HepG2 (cell line): ENCODE measurements at regions not wholly inside any gene's neighbourhood (a gene's known extent, or its start where the extent isn't known, plus 50 kb on each side); places are given as distances from the start of the nearest gene placed in this dataset.

Experiments
- ATAC-seq: fragments of 200-7000 bp; cut with Tn5 transposase; 3 replicates; pipeline ENCODE4 v1.9.1; 2020; ENCODE audit warnings: mild to moderate bottlenecking, moderate library complexity
- BruUV-seq: library from RNA; stranded (reverse); fragments of 400-500 nt; replicated peaks from 2 replicates; lab custom pipeline; 2021; lab: Mats Ljungman, UMichigan
- CTCF ChIA-PET: fragments of 300-600 bp; formaldehyde crosslinking; extraction: SDS; loops from one replicate; lab custom pipeline; 2021; ENCODE audit warnings: low total read pairs, inconsistent platforms, low intra/inter-chr PET ratio; lab: Yijun Ruan, JAX
- POLR2A ChIA-PET: fragments of 350-600 bp; sonication (Branson Sonifier 250); formaldehyde crosslinking; loops from one replicate; lab custom pipeline; 2020; ENCODE audit warnings: antibody characterized with exemption, inconsistent platforms; lab: Yijun Ruan, JAX
- DNase-seq: peaks from one replicate; pipeline ENCODE4 v3.0.0-alpha.2; 2015; ENCODE audit warnings: low spot score
- FAIRE-seq: peaks from 3 replicates; lab custom pipeline; 2011; peaks lifted over from hg19 to GRCh38; lab: Jason Lieb, UNC
- H2AFZ ChIP-seq: one replicate; pipeline ENCODE4 v1.6.1; 2011; ENCODE audit warnings: low read length, inconsistent platforms
- H3K27ac ChIP-seq: fragments of 300-600 bp; 3 replicates; pipeline ENCODE4 v1.8.0; 2011; ENCODE audit warnings: mixed run types, mild to moderate bottlenecking, mixed read lengths, low read length, inconsistent platforms; ENCODE audit not compliant: insufficient read depth; ENCODE audit errors: extremely low read length
- H3K27me3 ChIP-seq, 2 experiments: fragments of 200-600 bp in 1 of 2; 2 replicates in 1 of 2; 3 replicates in 1 of 2; pipeline versions ENCODE4 v1.6.0 to v1.8.0; 2011; ENCODE audit warnings: low read length in 2 of 2, mild to moderate bottlenecking in 2 of 2, moderate library complexity in 2 of 2, inconsistent platforms in 1 of 2; ENCODE audit not compliant: insufficient read depth in 2 of 2, control insufficient read depth in 1 of 2
- H3K36me3 ChIP-seq, 2 experiments: fragments of 200-600 bp in 1 of 2; replicated peaks in 1 of 2; 2 replicates in 1 of 2; 3 replicates in 1 of 2; pipeline versions ENCODE4 v1.5.1 to v1.8.0; 2011; ENCODE audit warnings: low read length in 2 of 2, inconsistent platforms in 1 of 2; ENCODE audit not compliant: insufficient read depth in 2 of 2, control insufficient read depth in 1 of 2
- H3K4me1 ChIP-seq: 2 replicates; pipeline ENCODE4 v1.5.1; 2012; ENCODE audit warnings: low read length, inconsistent platforms; ENCODE audit not compliant: insufficient read depth
- H3K4me2 ChIP-seq: 2 replicates; pipeline ENCODE4 v1.6.0; 2011; ENCODE audit warnings: low read depth, low read length, inconsistent platforms
- H3K4me3 ChIP-seq, 3 experiments: fragments of 200-600 bp in 1 of 3; sonication (generic), shearing (Covaris generic) in 1 of 3; replicated peaks in 1 of 3; 2 replicates each; pipeline ENCODE4 v1.5.1; 2011 to 2016; ENCODE audit warnings: low read length in 3 of 3, inconsistent platforms in 2 of 3, low read depth in 2 of 3, mild to moderate bottlenecking in 2 of 3, control low read depth in 1 of 3, mixed read lengths in 1 of 3; ENCODE audit not compliant: insufficient read depth in 1 of 3
- H3K79me2 ChIP-seq: one replicate; pipeline ENCODE4 v1.6.1; 2011; ENCODE audit warnings: low read length, inconsistent platforms; ENCODE audit not compliant: insufficient read depth
- H3K9ac ChIP-seq: 2 replicates; pipeline ENCODE4 v1.6.0; 2011; ENCODE audit warnings: mild to moderate bottlenecking, low read depth, low read length, inconsistent platforms; ENCODE audit not compliant: insufficient read depth
- H3K9me3 ChIP-seq: 2 replicates; pipeline ENCODE4 v1.5.1; 2012; ENCODE audit warnings: mild to moderate bottlenecking, low read length
- H4K20me1 ChIP-seq: 2 replicates; pipeline ENCODE4 v1.6.0; 2011; ENCODE audit warnings: inconsistent platforms, mild to moderate bottlenecking, low read length, moderate library complexity; ENCODE audit not compliant: insufficient read depth
- ARID3A ChIP-seq: IDR thresholded peaks from 2 replicates; pipeline ENCODE4 v1.6.1; 2012; ENCODE audit warnings: low read depth, low read length, improper control_type of control experiment
- CHD4 ChIP-seq: fragments of 200-600 bp; sonication (generic); IDR thresholded peaks from 2 replicates; pipeline ENCODE4 v1.7.0; 2017; ENCODE audit warnings: mild to moderate bottlenecking, low read length, borderline replicate concordance
- FOSL2 ChIP-seq: sonication (generic); formaldehyde crosslinking; IDR thresholded peaks from 2 replicates; pipeline ENCODE4 v1.4.0; 2020; ENCODE audit warnings: missing genetic modification reagents
- MATR3 ChIP-seq: sonication (generic); formaldehyde crosslinking; IDR thresholded peaks from 2 replicates; pipeline ENCODE4 v1.4.0; 2020; ENCODE audit warnings: missing genetic modification reagents
- NFE2 ChIP-seq: sonication (generic); formaldehyde crosslinking; IDR thresholded peaks from 2 replicates; pipeline ENCODE4 v1.4.0; 2020; ENCODE audit warnings: missing genetic modification reagents
- NFE2L2 ChIP-seq: fragments of 150-350 bp; IDR thresholded peaks from 2 replicates; pipeline ENCODE4 v1.6.1; 2014; ENCODE audit warnings: low read length
- PITX1 ChIP-seq: sonication (generic); formaldehyde crosslinking; IDR thresholded peaks from 2 replicates; pipeline ENCODE4 v1.5.1; 2020; ENCODE audit warnings: mild to moderate bottlenecking, missing genetic modification reagents
- SAP130 ChIP-seq: IDR thresholded peaks from 2 replicates; pipeline ENCODE4 v1.6.1; 2016; ENCODE audit warnings: low read depth
- ZNF598 ChIP-seq: sonication (generic); formaldehyde crosslinking; IDR thresholded peaks from 2 replicates; pipeline ENCODE4 v1.5.1; 2020; ENCODE audit warnings: mild to moderate bottlenecking, missing genetic modification reagents, borderline replicate concordance
- WGBS: methylation state at CpG from one replicate; pipeline ENCODE4 v1.1.6; 2017; ENCODE audit warnings: low lambda C conversion rate; 5-methylcytosine and 5-hydroxymethylcytosine counted together
- in situ Hi-C: cut with HindIII; loops from 2 replicates; pipeline ENCODE4 v1.10.0; 2017; ENCODE audit warnings: low pct_unique_long_range_greater_than_20kb; ENCODE audit not compliant: extremely low pct_ligation_motif_present
- intact Hi-C: fragments of 100-400 bp; cut with micrococcal nuclease; formaldehyde crosslinking; loops from one replicate; pipeline ENCODE4 v1.10.0; 2022; ENCODE audit not compliant: unreplicated experiment
- TF ChIP-seq, protein P1 (sequence below): sonication (generic); formaldehyde crosslinking; IDR thresholded peaks from 2 replicates; pipeline ENCODE4; 2020; ENCODE audit warnings: missing genetic modification reagents, mild to moderate bottlenecking, borderline replicate concordance
- TF ChIP-seq, protein P2 (sequence below): fragments of 450-650 bp; IDR thresholded peaks from 2 replicates; pipeline ENCODE4 v1.6.1; 2016

DNA sequence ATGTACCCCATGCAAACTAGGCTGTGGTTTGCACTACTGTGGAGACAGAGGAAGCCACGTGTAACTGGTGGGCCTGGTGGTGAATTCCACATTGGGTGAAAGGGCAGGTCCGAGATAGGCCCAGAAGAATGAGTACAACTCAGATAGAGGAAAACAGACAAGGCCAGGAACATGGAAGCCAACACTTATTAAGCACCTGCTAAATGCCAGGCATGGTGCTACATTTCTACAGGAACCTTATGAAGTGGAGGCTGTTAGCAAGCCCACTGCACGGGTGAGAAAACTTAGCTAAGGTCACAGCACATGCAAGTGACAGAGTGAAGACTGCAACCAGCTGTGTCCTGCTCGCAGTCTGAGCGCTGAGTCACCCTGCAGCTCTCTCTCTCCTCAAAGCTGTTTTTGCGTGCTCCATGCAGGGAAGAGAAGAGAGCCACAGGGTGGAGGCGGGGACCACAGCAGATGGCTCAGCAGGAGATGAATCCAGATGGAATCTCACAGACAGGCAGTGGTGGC, 65.5 kb upstream of the SPTLC1 start:
- Histone ChIP-seq H2AFZ (no peak overlapping the region), H3K4me2 (peak overlapping the region; percentile 19; the same call in 1 of the 2 replicates), H3K36me3 (no peaks in the 10 kb centered on the region), H3K4me1 (peaks cover 14% of the 10 kb centered on the region), H3K79me2 (no peaks in the 10 kb centered on the region), H3K4me3 (no peak overlapping the region), H3K9ac (no peak overlapping the region), H3K9me3 (no peaks in the 10 kb centered on the region), H3K27ac (no peak overlapping the region), H3K27me3 (peaks cover 3 to 21% of the 10 kb centered on the region in 2 experiments; a peak in 4 of 5 replicates), H4K20me1 (no peaks in the 10 kb centered on the region)
- DNase-seq, result peak; percentile 20
- TF ChIP-seq SAP130 (CRISPR knock-in tag) (peak; percentile 34; the same call in 1 of the 2 replicates), CHD4 (no peak), NFE2 (peak; percentile 84; the same call in 1 of the 2 replicates), MATR3 (no peak), ARID3A (no peak), ZNF598 (CRISPR knock-in tag) (peak; percentile 25; the same call in 1 of the 2 replicates), PITX1 (CRISPR knock-in tag) (no peak), FOSL2 (CRISPR knock-in tag) (peak; percentile 82), NFE2L2 (peak; percentile 21; the same call in 1 of the 2 replicates)
- TF ChIP-seq, protein P1, sequence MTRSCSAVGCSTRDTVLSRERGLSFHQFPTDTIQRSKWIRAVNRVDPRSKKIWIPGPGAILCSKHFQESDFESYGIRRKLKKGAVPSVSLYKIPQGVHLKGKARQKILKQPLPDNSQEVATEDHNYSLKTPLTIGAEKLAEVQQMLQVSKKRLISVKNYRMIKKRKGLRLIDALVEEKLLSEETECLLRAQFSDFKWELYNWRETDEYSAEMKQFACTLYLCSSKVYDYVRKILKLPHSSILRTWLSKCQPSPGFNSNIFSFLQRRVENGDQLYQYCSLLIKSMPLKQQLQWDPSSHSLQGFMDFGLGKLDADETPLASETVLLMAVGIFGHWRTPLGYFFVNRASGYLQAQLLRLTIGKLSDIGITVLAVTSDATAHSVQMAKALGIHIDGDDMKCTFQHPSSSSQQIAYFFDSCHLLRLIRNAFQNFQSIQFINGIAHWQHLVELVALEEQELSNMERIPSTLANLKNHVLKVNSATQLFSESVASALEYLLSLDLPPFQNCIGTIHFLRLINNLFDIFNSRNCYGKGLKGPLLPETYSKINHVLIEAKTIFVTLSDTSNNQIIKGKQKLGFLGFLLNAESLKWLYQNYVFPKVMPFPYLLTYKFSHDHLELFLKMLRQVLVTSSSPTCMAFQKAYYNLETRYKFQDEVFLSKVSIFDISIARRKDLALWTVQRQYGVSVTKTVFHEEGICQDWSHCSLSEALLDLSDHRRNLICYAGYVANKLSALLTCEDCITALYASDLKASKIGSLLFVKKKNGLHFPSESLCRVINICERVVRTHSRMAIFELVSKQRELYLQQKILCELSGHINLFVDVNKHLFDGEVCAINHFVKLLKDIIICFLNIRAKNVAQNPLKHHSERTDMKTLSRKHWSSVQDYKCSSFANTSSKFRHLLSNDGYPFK (CRISPR knock-in tag), result no peak
- TF ChIP-seq, protein P2, sequence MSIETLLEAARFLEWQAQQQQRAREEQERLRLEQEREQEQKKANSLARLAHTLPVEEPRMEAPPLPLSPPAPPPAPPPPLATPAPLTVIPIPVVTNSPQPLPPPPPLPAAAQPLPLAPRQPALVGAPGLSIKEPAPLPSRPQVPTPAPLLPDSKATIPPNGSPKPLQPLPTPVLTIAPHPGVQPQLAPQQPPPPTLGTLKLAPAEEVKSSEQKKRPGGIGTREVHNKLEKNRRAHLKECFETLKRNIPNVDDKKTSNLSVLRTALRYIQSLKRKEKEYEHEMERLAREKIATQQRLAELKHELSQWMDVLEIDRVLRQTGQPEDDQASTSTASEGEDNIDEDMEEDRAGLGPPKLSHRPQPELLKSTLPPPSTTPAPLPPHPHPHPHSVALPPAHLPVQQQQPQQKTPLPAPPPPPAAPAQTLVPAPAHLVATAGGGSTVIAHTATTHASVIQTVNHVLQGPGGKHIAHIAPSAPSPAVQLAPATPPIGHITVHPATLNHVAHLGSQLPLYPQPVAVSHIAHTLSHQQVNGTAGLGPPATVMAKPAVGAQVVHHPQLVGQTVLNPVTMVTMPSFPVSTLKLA, result 0 out of 2 replicates have a peak, but pooled peaks have one; percentile 8
- peak; percentile 73 for ATAC-seq
- in situ Hi-C loops (no loop called here), intact Hi-C loops (no loop called here)
- ChIA-PET POLR2A (no interaction called here), CTCF (no interaction called here)
- BruUV-seq, result no TSS peak
- no peak for FAIRE-seq
- WGBS, result 19% methylated on average over 7 of the region's 7 CpGs
